ENCODE measurements at regions not wholly inside any gene's neighbourhood (a gene's known extent, or its start where the extent isn't known, plus 50 kb on each side); places are given as distances from the start of the nearest gene placed in this dataset.

GRCh38 chr4:19636451-19636850 is 615.3 kb upstream of the SLIT2 start:
- Histone ChIP-seq H2AFZ (ENCODE audit: low read length) (no peak overlapping the region), H3K9ac (ENCODE audit: insufficient read depth, low read depth, low read length) (no peak overlapping the region), H3K79me2 (ENCODE audit: insufficient read depth, low read length) (no peaks in the 10 kb centered on the region), H3K4me1 (ENCODE audit: insufficient read depth, low read length) (no peaks in the 10 kb centered on the region), H3K27me3 (ENCODE audit: control insufficient read depth in 1 of 2, insufficient read depth in 2 of 2, low read length in 2 of 2) (no peaks in the 10 kb centered on the region), H3K36me3 (replicated peaks in 1 of 2; ENCODE audit: control insufficient read depth in 1 of 2, insufficient read depth in 2 of 2, low read length in 2 of 2) (no peaks in the 10 kb centered on the region), H3K9me3 (ENCODE audit: low read length) (peaks cover 56% of the 10 kb centered on the region), H3K27ac (ENCODE audit: extremely low read length, insufficient read depth, low read length) (no peak overlapping the region), H3K4me2 (ENCODE audit: low read depth, low read length) (no peak overlapping the region), H4K20me1 (ENCODE audit: insufficient read depth, low read length) (no peaks in the 10 kb centered on the region), H3K4me3 (replicated peaks in 1 of 3; ENCODE audit: insufficient read depth in 1 of 3, low read depth in 2 of 3, low read length in 3 of 3) (no peak overlapping the region)
- ChIA-PET CTCF (ENCODE audit: low intra/inter-chr PET ratio, low total read pairs) (no interaction called here), POLR2A (no interaction called here)
- BruUV-seq (replicated peaks), result no TSS peak
- TF ChIP-seq HNF4G (IDR thresholded peaks at IDR 0.05; ENCODE audit: borderline replicate concordance, low read depth, low read length), result no peak
- no peak for TF ChIP-seq HNF4G (CRISPR knock-in tag; IDR thresholded peaks at IDR 0.05; ENCODE audit: borderline replicate concordance, low read depth)
- no peak for TF ChIP-seq ZFX (CRISPR knock-in tag; IDR thresholded peaks at IDR 0.05; ENCODE audit: low read depth)
- TF ChIP-seq ZNF792 (CRISPR knock-in tag; IDR thresholded peaks at IDR 0.05), result no peak
- no peak for TF ChIP-seq GATAD2A (CRISPR knock-in tag; IDR thresholded peaks at IDR 0.05)
- no peak for TF ChIP-seq ZNF143 (CRISPR knock-in tag; IDR thresholded peaks at IDR 0.05)
- no peak for TF ChIP-seq ZNF883 (CRISPR knock-in tag; IDR thresholded peaks at IDR 0.05; ENCODE audit: not compliant biosample characterization)
- no peak for TF ChIP-seq BATF2 (CRISPR knock-in tag; IDR thresholded peaks at IDR 0.05)
- TF ChIP-seq SPEN (CRISPR knock-in tag; IDR thresholded peaks at IDR 0.05; ENCODE audit: low read depth), result no peak
- TF ChIP-seq BHLHE40 (IDR thresholded peaks at IDR 0.05; ENCODE audit: low read length), result no peak
- TF ChIP-seq ZNF644 (CRISPR knock-in tag; IDR thresholded peaks at IDR 0.05; ENCODE audit: low read depth), result no peak
- TF ChIP-seq CTCF (CRISPR knock-in tag; IDR thresholded peaks at IDR 0.05), result no peak
- TF ChIP-seq EP300 (IDR thresholded peaks at IDR 0.05; ENCODE audit: low read depth in 2 of 2, low read length in 2 of 2), result no peak
- no peak for TF ChIP-seq EP300 (CRISPR knock-in tag; IDR thresholded peaks at IDR 0.05; ENCODE audit: borderline replicate concordance)
- in situ Hi-C loops (cut with HindIII; ENCODE audit: extremely low pct_ligation_motif_present, low pct_unique_long_range_greater_than_20kb), result no loop called here
- no peak for DNase-seq (ENCODE audit: low spot score)
- intact Hi-C loops (cut with micrococcal nuclease; ENCODE audit: unreplicated experiment), result no loop called here
- no peak for ATAC-seq
- no peak for FAIRE-seq

All from HepG2 (cell line).